Panc1 (cell line): ENCODE measurements at regions not wholly inside any gene's neighbourhood (a gene's known extent, or its start where the extent isn't known, plus 50 kb on each side); places are given as distances from the start of the nearest gene placed in this dataset.
"Not testable (repeated sequence)": the region's sequence is repeated elsewhere in the genome, so short reads cannot be mapped to it uniquely, and the experiment has no call there.

Experiments used
- ATAC-seq: fragments of 200-7000 bp; cut with Tn5 transposase; 2 replicates; pipeline ENCODE4 v1.9.1; 2020; ENCODE audit warnings: mild to moderate bottlenecking, moderate library complexity
- BruUV-seq: library from RNA; stranded (reverse); fragments of 400-500 nt; replicated peaks from 2 replicates; lab custom pipeline; 2021; lab: Mats Ljungman, UMichigan
- CTCF ChIA-PET: fragments of 300-600 bp; sonication (Branson Sonifier 250); formaldehyde crosslinking; loops from one replicate; lab custom pipeline; 2022; ENCODE audit warnings: antibody characterized with exemption; lab: Charles Lee
- POLR2A ChIA-PET: fragments of 300-600 bp; sonication (Branson Sonifier 250); formaldehyde crosslinking; loops from one replicate; lab custom pipeline; 2022; ENCODE audit warnings: antibody characterized with exemption; lab: Charles Lee
- DNase-seq: peaks from one replicate; pipeline ENCODE4 v3.0.0-alpha.2; 2010; ENCODE audit warnings: low read depth, low spot score
- H3K27ac ChIP-seq: 2 replicates; pipeline ENCODE4 v1.5.1; 2011; ENCODE audit warnings: mild to moderate bottlenecking, low read length, inconsistent platforms
- H3K27me3 ChIP-seq: fragments of 200-500 bp; sonication (Bioruptor generic); 2 replicates; pipeline ENCODE4 v1.6.0; 2014; ENCODE audit warnings: low read length, inconsistent platforms; ENCODE audit not compliant: control insufficient read depth, insufficient read depth
- H3K36me3 ChIP-seq: fragments of 200-500 bp; sonication (Bioruptor generic); 2 replicates; pipeline ENCODE4 v1.5.1; 2014; ENCODE audit warnings: inconsistent platforms, mild to moderate bottlenecking, low read length, moderate library complexity; ENCODE audit not compliant: control insufficient read depth, insufficient read depth
- H3K4me1 ChIP-seq: 2 replicates; pipeline ENCODE4 v1.5.1; 2011; ENCODE audit warnings: inconsistent platforms, mild to moderate bottlenecking, low read length, moderate library complexity; ENCODE audit not compliant: control insufficient read depth, insufficient read depth
- H3K4me3 ChIP-seq, 2 experiments: 2 replicates each; pipeline ENCODE4 v1.5.1; 2011 to 2012; ENCODE audit warnings: low read depth in 2 of 2, low read length in 2 of 2, mild to moderate bottlenecking in 2 of 2, inconsistent platforms in 1 of 2, moderate library complexity in 1 of 2
- H3K9me3 ChIP-seq: fragments of 200-500 bp; sonication (Bioruptor generic); 2 replicates; pipeline ENCODE4 v1.5.1; 2014; ENCODE audit warnings: low read depth, mild to moderate bottlenecking, inconsistent platforms, low read length, moderate library complexity; ENCODE audit not compliant: control insufficient read depth, insufficient read depth
- CTCF ChIP-seq: fragments of 450-650 bp; IDR thresholded peaks from 2 replicates; pipeline ENCODE4 v1.5.1; 2017; ENCODE audit warnings: mild to moderate bottlenecking
- POLR2AphosphoS5 ChIP-seq: IDR thresholded peaks from 2 replicates; pipeline ENCODE4 v1.6.1; 2012; ENCODE audit warnings: mild to moderate bottlenecking, low read depth, low read length, moderate library complexity
- SIN3A ChIP-seq: IDR thresholded peaks from 2 replicates; pipeline ENCODE4 v1.6.1; 2012; ENCODE audit warnings: low read depth, mild to moderate bottlenecking, low read length, moderate library complexity, borderline replicate concordance; ENCODE audit not compliant: insufficient read depth
- TCF7L2 ChIP-seq: IDR thresholded peaks from 2 replicates; pipeline ENCODE4 v1.6.1; 2011; ENCODE audit warnings: mild to moderate bottlenecking, low read depth, low read length, inconsistent platforms
- in situ Hi-C: cut with HindIII; loops from 2 replicates; pipeline ENCODE4 v1.10.0; 2016; ENCODE audit warnings: low sequenced_read_pairs, low pct_unique_long_range_greater_than_20kb
- intact Hi-C: fragments of 100-400 bp; cut with micrococcal nuclease; formaldehyde crosslinking; loops from one replicate; pipeline ENCODE4 v1.10.0; 2022; ENCODE audit not compliant: unreplicated experiment
- TF ChIP-seq, protein P1 (sequence below), 2 experiments: IDR thresholded peaks; 2 replicates each; pipeline ENCODE4 v1.6.1; 2011 to 2012; ENCODE audit warnings: low read depth in 2 of 2, control low read depth in 1 of 2, low read length in 1 of 2, mild to moderate bottlenecking in 1 of 2, moderate library complexity in 1 of 2; ENCODE audit not compliant: insufficient read depth in 1 of 2

DNA sequence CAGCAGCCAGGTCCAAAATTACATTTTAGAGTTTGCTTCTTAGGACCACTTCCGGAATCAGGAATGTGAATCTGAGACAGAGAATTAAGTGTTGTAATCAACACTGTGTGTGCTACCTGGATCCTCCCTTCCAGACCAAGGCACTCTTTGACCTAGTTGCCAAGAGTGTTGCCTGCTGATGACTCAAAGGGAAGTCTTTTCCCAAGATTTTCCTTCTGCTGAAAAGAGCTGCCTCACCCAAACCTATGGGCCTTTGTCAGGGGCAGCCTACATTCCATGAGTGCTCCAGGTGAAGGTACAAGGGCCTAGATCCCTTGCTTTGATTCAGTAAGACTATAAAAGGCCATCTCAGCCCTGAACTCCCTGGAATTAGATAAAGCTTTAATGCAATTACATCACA lies 712.5 kb upstream of the ANKRD30A start:
- Histone ChIP-seq H3K9me3 (no peaks in the 10 kb centered on the region), H3K4me3 (no peak overlapping the region), H3K27ac (no peak overlapping the region), H3K27me3 (no peaks in the 10 kb centered on the region), H3K4me1 (no peaks in the 10 kb centered on the region), H3K36me3 (no peaks in the 10 kb centered on the region)
- no peak for DNase-seq
- TF ChIP-seq TCF7L2 (no peak), POLR2AphosphoS5 (no peak)
- TF ChIP-seq, protein P1, sequence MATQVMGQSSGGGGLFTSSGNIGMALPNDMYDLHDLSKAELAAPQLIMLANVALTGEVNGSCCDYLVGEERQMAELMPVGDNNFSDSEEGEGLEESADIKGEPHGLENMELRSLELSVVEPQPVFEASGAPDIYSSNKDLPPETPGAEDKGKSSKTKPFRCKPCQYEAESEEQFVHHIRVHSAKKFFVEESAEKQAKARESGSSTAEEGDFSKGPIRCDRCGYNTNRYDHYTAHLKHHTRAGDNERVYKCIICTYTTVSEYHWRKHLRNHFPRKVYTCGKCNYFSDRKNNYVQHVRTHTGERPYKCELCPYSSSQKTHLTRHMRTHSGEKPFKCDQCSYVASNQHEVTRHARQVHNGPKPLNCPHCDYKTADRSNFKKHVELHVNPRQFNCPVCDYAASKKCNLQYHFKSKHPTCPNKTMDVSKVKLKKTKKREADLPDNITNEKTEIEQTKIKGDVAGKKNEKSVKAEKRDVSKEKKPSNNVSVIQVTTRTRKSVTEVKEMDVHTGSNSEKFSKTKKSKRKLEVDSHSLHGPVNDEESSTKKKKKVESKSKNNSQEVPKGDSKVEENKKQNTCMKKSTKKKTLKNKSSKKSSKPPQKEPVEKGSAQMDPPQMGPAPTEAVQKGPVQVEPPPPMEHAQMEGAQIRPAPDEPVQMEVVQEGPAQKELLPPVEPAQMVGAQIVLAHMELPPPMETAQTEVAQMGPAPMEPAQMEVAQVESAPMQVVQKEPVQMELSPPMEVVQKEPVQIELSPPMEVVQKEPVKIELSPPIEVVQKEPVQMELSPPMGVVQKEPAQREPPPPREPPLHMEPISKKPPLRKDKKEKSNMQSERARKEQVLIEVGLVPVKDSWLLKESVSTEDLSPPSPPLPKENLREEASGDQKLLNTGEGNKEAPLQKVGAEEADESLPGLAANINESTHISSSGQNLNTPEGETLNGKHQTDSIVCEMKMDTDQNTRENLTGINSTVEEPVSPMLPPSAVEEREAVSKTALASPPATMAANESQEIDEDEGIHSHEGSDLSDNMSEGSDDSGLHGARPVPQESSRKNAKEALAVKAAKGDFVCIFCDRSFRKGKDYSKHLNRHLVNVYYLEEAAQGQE (IDR thresholded peaks at IDR 0.05; ENCODE audit: insufficient read depth in 1 of 2, low read depth in 2 of 2, low read length in 1 of 2), result no peak
- in situ Hi-C loops (no loop called here), intact Hi-C loops (no loop called here)
- no peak for ATAC-seq
- BruUV-seq, result no TSS peak
- CTCF ChIA-PET, result no interaction called here
- POLR2A ChIA-PET, result no interaction called here

GRCh38 chr10:36400238-36400637 lies 725.2 kb upstream of the ANKRD30A start:
- H3K27ac ChIP-seq, H3K36me3 ChIP-seq, DNase-seq, POLR2A ChIA-PET, ATAC-seq, H3K9me3 ChIP-seq, H3K27me3 ChIP-seq, intact Hi-C loops, H3K4me1 ChIP-seq, BruUV-seq, CTCF ChIA-PET, in situ Hi-C loops, H3K4me3 ChIP-seq: not testable (repeated sequence)

- no TSS peak for BruUV-seq
- ChIA-PET CTCF (no interaction called here), POLR2A (no interaction called here)
- Histone ChIP-seq H3K9me3 (no peaks in the 10 kb centered on the region), H3K27ac (no peak overlapping the region), H3K36me3 (no peaks in the 10 kb centered on the region), H3K27me3 (no peaks in the 10 kb centered on the region), H3K4me1 (no peaks in the 10 kb centered on the region), H3K4me3 (no peak overlapping the region)
- no peak for ATAC-seq
- in situ Hi-C loops, result no loop called here
- intact Hi-C loops, result no loop called here
- TF ChIP-seq TCF7L2, result no peak
- no peak for TF ChIP-seq CTCF
- no peak for TF ChIP-seq SIN3A
- DNase-seq, result no peak
These were observed 731.6 kb upstream of the ANKRD30A start for GRCh38 chr10:36393801-36394200.
